ENCODE measurements at regions not wholly inside any gene's neighbourhood (a gene's known extent, or its start where the extent isn't known, plus 50 kb on each side); places are given as distances from the start of the nearest gene placed in this dataset.

GRCh38 chr4:71151054-71151453, 157.6 kb downstream of the DCK start:
- TF ChIP-seq, protein P1, sequence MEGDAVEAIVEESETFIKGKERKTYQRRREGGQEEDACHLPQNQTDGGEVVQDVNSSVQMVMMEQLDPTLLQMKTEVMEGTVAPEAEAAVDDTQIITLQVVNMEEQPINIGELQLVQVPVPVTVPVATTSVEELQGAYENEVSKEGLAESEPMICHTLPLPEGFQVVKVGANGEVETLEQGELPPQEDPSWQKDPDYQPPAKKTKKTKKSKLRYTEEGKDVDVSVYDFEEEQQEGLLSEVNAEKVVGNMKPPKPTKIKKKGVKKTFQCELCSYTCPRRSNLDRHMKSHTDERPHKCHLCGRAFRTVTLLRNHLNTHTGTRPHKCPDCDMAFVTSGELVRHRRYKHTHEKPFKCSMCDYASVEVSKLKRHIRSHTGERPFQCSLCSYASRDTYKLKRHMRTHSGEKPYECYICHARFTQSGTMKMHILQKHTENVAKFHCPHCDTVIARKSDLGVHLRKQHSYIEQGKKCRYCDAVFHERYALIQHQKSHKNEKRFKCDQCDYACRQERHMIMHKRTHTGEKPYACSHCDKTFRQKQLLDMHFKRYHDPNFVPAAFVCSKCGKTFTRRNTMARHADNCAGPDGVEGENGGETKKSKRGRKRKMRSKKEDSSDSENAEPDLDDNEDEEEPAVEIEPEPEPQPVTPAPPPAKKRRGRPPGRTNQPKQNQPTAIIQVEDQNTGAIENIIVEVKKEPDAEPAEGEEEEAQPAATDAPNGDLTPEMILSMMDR (IDR thresholded peaks at IDR 0.05), result no peak
- ATAC-seq (ENCODE audit: low FRiP score), result no peak
- DNase-seq (ENCODE audit: low spot score), result no peak

- no peak for ATAC-seq (ENCODE audit: low FRiP score)
- TF ChIP-seq, protein P1 (IDR thresholded peaks at IDR 0.05), result no peak
- no peak for DNase-seq (ENCODE audit: low spot score)
These were observed 163.2 kb downstream of the DCK start for GRCh38 chr4:71156616-71157015.

GRCh38 chr4:71162386-71162785, 168.9 kb downstream of the DCK start:
- DNase-seq (ENCODE audit: low spot score) (no peak), ATAC-seq (ENCODE audit: low FRiP score) (no peak)
- TF ChIP-seq, protein P1 (IDR thresholded peaks at IDR 0.05), result no peak

DNA sequence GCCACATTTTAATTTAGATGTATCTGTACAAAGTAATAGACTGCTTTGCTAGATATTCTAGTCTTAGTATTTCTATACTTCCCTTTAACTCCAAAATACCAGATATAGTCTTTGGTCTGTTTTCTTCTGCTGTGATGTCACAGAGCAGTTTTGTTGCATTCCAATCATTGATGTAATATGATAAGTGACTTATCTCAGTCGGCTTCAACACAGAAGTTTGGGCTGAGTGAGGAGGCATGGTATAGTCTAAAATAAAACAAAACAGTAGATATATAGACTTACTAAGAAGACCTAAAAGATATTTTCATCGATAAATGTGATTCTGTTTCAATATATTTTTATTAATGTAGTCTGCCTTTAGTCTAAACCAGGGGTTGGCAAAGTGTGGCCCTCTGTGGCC, 169.9 kb downstream of the DCK start:
- DNase-seq (ENCODE audit: low spot score), result no peak
- TF ChIP-seq, protein P1 (IDR thresholded peaks at IDR 0.05), result no peak
- no peak for ATAC-seq (ENCODE audit: low FRiP score)

- no peak for ATAC-seq (ENCODE audit: low FRiP score)
- DNase-seq (ENCODE audit: low spot score), result no peak
- TF ChIP-seq, protein P1 (IDR thresholded peaks at IDR 0.05), result no peak
These were observed 171.7 kb upstream of the SLC4A4 start for GRCh38 chr4:71167083-71167482.

GRCh38 chr4:71171592-71171991, 167.2 kb upstream of the SLC4A4 start:
- no peak for ATAC-seq (ENCODE audit: low FRiP score)
- DNase-seq (ENCODE audit: low spot score), result no peak
- TF ChIP-seq, protein P1 (IDR thresholded peaks at IDR 0.05), result no peak

DNA sequence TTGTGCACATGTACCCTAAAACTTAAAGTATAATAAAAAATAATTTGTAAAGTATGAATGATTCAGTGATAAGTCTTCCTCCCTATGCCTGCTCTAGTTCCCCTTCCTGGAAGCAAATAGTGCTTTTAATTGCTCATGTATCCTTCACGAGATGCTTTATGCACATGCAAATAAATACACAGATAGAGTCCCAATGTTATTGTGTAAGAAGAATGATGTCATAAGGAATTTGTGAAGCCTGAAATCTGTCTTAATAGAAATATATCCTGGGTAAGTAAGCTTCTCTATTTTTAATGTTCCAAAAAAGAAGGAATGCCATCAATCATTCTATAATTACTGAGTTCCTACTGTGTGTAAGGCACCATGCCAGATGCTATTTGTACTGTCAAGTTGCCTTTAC, 157.5 kb upstream of the SLC4A4 start:
- no peak for DNase-seq (ENCODE audit: low spot score)
- TF ChIP-seq, protein P1 (IDR thresholded peaks at IDR 0.05), result no peak
- ATAC-seq (ENCODE audit: low FRiP score), result no peak

Data from omental fat pad (tissue), 3 donors.